Medulla oblongata (tissue), 1 donor: ENCODE measurements at regions not wholly inside any gene's neighbourhood (a gene's known extent, or its start where the extent isn't known, plus 50 kb on each side); places are given as distances from the start of the nearest gene placed in this dataset.
"Not testable (repeated sequence)": the region's sequence is repeated elsewhere in the genome, so short reads cannot be mapped to it uniquely, and the experiment has no call there.

ENCODE experiments used
- DNase-seq: peaks from one replicate; pipeline ENCODE4 v3.0.0-alpha.2; 2015; ENCODE audit errors: extremely low spot score

- no peak for DNase-seq
These were observed 217.7 kb upstream of the CENPE start for GRCh38 chr4:103415801-103416200.

DNA sequence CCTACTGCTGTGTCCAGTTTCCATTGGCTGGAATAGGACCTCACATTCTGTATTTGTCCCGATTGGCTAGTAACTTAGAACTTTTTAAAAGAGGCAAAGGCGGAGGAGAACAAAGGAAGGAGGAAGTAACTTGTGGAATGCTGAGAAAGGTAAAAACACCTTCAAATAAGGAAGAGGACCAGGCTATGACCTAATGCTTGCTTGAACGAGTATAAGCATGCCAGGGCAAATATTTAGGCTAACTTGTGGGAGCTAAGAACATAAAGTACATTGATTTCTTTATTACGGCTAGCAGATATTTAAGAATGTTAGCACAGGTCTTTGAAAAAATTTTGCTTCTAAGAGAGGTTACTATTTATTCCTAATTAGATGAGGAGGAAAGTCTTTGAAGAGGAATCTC is 214.5 kb upstream of the CENPE start:
- DNase-seq: not testable (repeated sequence)

- DNase-seq: no peak
These were observed 212.2 kb upstream of the CENPE start for GRCh38 chr4:103410386-103410785.

GRCh38 chr4:103405415-103405814 is 207.3 kb upstream of the CENPE start:
- DNase-seq: no peak

- no peak for DNase-seq
These were observed 205.5 kb upstream of the CENPE start for GRCh38 chr4:103403619-103404018.

- no peak for DNase-seq
These were observed 204.1 kb upstream of the CENPE start for GRCh38 chr4:103402198-103402597.

DNA sequence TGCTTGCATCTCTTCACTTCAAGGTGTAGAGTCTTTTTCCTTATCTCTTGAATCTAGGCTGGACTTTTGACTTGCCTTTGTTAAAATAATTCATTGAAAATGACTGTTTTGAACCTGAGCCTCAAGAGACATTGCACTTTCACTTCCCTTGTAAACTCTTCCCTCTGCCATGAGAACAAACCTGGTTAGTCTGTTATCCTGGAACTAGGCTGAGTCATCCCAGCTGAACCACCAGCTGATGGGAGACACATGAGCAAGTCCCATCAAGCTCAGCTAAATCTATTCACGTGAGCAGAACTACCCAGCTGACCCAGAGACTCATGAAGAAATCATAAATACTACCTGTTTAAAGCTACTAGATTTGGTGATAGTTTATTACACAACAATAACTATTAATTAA is 202.3 kb upstream of the CENPE start:
- DNase-seq: no peak

GRCh38 chr4:103397541-103397940 is 199.4 kb upstream of the CENPE start:
- no peak for DNase-seq

DNA sequence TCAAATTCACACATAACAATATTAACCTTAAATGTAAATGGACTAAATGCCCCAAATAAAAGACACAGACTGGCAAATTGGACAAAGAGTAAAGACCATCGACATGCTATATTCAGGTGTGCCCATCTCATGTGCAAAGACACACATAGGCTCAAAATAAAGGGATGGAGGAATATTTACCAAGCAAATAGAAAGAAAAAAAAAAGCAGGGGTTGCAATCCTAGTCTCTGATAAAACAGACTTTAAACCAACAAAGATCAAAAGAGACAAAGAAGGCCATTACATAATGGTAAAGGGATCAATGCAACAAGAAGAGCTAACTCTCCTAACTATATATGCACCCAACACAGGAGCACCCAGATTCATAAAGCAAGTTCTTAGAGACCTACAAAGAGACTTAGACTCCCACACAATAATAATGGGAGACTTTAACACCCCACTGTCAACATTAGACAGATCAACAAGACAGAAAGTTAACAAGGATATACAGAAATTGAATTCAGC is 189.4 kb upstream of the CENPE start:
- DNase-seq: not testable (repeated sequence)

- not testable (repeated sequence) for DNase-seq
These were observed 187.4 kb upstream of the CENPE start for GRCh38 chr4:103385565-103385964.

- DNase-seq: no peak
These were observed 177.1 kb upstream of the CENPE start for GRCh38 chr4:103375278-103375677.

- no peak for DNase-seq
These were observed 176.6 kb upstream of the CENPE start for GRCh38 chr4:103374758-103375157.

GRCh38 chr4:103374306-103374705 is 176.2 kb upstream of the CENPE start:
- DNase-seq: no peak

DNA sequence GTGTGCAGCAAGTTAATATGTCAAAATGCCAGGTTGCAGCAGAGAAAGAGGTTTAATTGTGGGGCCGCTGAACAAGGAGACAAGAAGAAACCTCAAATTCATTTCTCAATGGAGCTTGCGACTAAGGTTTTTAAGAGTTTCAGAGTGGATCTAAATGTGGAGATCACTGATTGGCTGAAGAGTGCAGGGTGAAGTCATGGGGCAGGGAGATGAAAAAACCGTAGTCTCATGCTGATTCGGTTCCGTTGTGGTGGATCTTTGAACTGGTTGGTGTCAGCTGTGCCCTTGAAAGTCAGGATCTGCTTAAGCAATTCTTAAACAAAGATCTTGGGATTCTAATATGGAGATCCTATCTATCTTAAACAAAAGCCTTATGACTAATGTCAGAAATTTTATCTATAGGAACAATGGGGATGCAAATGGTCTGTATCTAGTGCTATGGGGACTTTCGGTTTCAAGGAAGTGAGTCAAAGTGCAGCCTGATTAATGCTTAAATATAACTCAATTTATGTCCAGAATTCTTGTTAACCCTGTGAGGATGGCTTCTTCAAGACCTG is 173.9 kb upstream of the CENPE start:
- DNase-seq: no peak

- DNase-seq: no peak
These were observed 172.2 kb upstream of the CENPE start for GRCh38 chr4:103370336-103370735.

- no peak for DNase-seq
These were observed 167.1 kb upstream of the CENPE start for GRCh38 chr4:103365285-103365684.

GRCh38 chr4:103364083-103364482 is 165.9 kb upstream of the CENPE start:
- peak; percentile 7 for DNase-seq

GRCh38 chr4:103361926-103362325 is 163.8 kb upstream of the CENPE start:
- no peak for DNase-seq

DNA sequence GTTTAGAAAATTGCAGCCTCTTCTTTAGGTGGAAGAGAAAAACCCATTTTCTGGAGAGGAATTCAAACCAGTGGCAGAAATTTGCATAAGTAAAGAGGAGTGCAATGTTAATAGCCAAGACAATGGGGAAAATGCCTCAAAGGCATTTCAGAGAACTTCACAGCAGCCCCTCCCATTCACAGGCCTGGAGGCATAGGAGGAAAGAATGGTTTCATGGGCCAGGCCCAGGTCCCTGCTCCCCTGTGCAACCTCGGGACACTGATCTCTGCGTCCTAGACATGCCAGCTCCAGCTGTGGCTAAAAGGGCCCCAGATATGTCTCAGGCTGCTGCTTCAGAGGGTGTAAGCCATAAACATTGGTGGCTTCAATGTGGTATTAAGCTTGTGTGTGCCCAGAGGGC is 161.8 kb upstream of the CENPE start:
- no peak for DNase-seq

- DNase-seq: no peak
These were observed 155.9 kb upstream of the CENPE start for GRCh38 chr4:103354006-103354405.

GRCh38 chr4:103329642-103330041 is 131.5 kb upstream of the CENPE start:
- no peak for DNase-seq

DNA sequence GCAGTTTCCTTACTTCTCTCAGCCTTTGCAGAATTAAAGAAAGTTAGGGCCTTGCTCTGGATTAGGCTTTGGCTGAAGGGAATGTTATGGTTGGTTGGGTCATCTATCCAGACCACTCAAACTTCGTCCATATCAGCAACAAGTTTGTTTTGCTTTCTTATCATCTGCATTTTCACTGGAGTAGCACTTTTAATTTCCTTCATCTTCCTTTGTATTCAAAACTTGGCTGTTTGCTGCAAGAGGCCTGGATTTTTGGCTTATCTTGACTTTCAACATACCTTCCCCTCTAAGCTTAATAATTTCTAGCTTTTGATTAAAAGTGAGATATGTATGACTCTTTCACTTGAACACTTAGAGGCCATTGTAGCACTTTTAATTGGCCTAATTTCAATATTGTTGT is 126.7 kb upstream of the CENPE start:
- DNase-seq: no peak

GRCh38 chr4:103318327-103318726 is 120.2 kb upstream of the CENPE start:
- DNase-seq: no peak

DNA sequence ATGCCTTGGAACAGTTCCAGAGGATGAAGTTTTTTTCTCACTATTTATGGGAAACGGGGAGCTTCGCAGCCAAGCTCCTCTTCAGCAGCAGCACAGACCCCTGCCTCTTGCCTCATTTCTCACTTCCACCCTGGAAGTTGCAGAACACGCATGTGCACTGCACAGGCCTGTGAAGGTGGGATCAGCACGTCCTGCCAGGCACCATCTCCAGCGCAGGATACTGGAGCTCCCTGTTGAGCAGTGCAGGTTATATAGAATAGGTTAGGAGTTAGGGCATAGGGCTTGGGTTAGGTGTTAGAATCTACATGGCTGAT is 110.1 kb upstream of the CENPE start:
- DNase-seq: no peak
